ENCODE measurements at regions not wholly inside any gene's neighbourhood (a gene's known extent, or its start where the extent isn't known, plus 50 kb on each side); places are given as distances from the start of the nearest gene placed in this dataset.

DNA sequence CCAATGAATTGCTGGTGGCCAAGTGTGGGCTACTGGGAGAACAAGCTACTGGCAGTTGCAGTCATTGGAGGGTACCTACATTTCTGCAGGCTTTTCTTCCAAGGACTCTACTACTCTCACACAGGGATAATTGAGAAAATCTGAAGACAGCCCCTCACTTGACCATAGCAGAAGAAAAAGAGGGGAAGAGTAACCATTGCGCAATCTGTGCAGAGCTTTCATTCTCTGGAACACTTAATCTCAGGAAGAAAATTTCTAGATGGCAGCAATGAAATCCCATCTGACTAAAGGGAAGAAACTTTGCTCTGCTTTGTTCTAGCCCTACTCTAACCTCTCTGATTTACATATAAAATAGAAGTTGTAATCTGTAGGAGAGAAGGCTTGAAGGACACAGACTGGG lies 1239.6 kb upstream of the SORCS1 start:
- no peak for TF ChIP-seq EGR1 (IDR thresholded peaks at IDR 0.05)
- TF ChIP-seq TEAD4 (IDR thresholded peaks at IDR 0.05), result no peak
- no peak for TF ChIP-seq EP300 (IDR thresholded peaks at IDR 0.05; ENCODE audit: borderline replicate concordance)
- TF ChIP-seq NFIC (IDR thresholded peaks at IDR 0.05), result no peak
- TF ChIP-seq, protein P1, sequence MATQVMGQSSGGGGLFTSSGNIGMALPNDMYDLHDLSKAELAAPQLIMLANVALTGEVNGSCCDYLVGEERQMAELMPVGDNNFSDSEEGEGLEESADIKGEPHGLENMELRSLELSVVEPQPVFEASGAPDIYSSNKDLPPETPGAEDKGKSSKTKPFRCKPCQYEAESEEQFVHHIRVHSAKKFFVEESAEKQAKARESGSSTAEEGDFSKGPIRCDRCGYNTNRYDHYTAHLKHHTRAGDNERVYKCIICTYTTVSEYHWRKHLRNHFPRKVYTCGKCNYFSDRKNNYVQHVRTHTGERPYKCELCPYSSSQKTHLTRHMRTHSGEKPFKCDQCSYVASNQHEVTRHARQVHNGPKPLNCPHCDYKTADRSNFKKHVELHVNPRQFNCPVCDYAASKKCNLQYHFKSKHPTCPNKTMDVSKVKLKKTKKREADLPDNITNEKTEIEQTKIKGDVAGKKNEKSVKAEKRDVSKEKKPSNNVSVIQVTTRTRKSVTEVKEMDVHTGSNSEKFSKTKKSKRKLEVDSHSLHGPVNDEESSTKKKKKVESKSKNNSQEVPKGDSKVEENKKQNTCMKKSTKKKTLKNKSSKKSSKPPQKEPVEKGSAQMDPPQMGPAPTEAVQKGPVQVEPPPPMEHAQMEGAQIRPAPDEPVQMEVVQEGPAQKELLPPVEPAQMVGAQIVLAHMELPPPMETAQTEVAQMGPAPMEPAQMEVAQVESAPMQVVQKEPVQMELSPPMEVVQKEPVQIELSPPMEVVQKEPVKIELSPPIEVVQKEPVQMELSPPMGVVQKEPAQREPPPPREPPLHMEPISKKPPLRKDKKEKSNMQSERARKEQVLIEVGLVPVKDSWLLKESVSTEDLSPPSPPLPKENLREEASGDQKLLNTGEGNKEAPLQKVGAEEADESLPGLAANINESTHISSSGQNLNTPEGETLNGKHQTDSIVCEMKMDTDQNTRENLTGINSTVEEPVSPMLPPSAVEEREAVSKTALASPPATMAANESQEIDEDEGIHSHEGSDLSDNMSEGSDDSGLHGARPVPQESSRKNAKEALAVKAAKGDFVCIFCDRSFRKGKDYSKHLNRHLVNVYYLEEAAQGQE (IDR thresholded peaks at IDR 0.05; ENCODE audit: low read depth), result no peak
- TF ChIP-seq, protein P2, sequence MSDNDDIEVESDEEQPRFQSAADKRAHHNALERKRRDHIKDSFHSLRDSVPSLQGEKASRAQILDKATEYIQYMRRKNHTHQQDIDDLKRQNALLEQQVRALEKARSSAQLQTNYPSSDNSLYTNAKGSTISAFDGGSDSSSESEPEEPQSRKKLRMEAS (IDR thresholded peaks at IDR 0.05), result no peak
- TF ChIP-seq CEBPB (IDR thresholded peaks at IDR 0.05), result peak; percentile 30; the same call in 1 of the 2 replicates
- no peak for TF ChIP-seq RAD21 (IDR thresholded peaks at IDR 0.05; ENCODE audit: low read depth)
- TF ChIP-seq TAF1 (IDR thresholded peaks at IDR 0.05; ENCODE audit: low read depth), result no peak
- no peak for TF ChIP-seq YY1 (IDR thresholded peaks at IDR 0.05; ENCODE audit: low read depth)
- TF ChIP-seq CREB1 (IDR thresholded peaks at IDR 0.05; ENCODE audit: low read depth), result no peak
- no peak for TF ChIP-seq ZBTB7A (IDR thresholded peaks at IDR 0.05; ENCODE audit: low read depth)

Measured in Ishikawa (cell line).